Breast epithelium (tissue), 3 donors: ENCODE measurements at regions not wholly inside any gene's neighbourhood (a gene's known extent, or its start where the extent isn't known, plus 50 kb on each side); places are given as distances from the start of the nearest gene placed in this dataset.

ENCODE experiments used
- POLR2A ChIP-seq: fragments of 450-650 bp; IDR thresholded peaks from one replicate; pipeline ENCODE4 v1.6.1; 2016; ENCODE audit warnings: antibody characterized with exemption, mild to moderate bottlenecking, moderate library complexity
- POLR2AphosphoS5 ChIP-seq, 3 donors: sonication (generic); formaldehyde crosslinking; IDR thresholded peaks; one replicate each; pipeline ENCODE4 v1.6.1; 2017; ENCODE audit warnings: antibody characterized with exemption in 3 of 3
- TF ChIP-seq, protein P1 (sequence below), 3 donors: fragments of 450-650 bp; IDR thresholded peaks; one replicate each; pipeline ENCODE4 v1.5.1; 2016 to 2017; ENCODE audit warnings: antibody characterized with exemption in 3 of 3, mild to moderate bottlenecking in 3 of 3, moderate library complexity in 3 of 3

DNA sequence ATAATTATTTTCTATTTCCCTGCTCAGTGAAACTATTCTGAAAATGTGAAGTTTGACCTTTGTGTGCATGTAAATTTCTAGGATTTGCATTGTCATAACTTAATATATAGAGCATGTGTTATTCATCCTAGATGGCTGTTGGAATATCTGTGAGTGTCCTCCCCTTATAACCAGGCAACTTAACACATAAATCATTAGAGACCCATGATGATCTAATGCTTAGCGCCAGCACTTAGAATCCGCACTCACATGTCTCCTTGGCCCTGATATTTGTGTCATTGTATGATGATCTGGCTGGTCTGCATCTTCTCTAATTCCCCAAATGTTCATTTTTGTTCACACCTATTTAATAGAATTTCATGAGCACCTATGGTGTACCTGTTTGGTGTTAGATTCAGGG, 1354.5 kb downstream of the XPNPEP1 start:
- TF ChIP-seq, protein P1, sequence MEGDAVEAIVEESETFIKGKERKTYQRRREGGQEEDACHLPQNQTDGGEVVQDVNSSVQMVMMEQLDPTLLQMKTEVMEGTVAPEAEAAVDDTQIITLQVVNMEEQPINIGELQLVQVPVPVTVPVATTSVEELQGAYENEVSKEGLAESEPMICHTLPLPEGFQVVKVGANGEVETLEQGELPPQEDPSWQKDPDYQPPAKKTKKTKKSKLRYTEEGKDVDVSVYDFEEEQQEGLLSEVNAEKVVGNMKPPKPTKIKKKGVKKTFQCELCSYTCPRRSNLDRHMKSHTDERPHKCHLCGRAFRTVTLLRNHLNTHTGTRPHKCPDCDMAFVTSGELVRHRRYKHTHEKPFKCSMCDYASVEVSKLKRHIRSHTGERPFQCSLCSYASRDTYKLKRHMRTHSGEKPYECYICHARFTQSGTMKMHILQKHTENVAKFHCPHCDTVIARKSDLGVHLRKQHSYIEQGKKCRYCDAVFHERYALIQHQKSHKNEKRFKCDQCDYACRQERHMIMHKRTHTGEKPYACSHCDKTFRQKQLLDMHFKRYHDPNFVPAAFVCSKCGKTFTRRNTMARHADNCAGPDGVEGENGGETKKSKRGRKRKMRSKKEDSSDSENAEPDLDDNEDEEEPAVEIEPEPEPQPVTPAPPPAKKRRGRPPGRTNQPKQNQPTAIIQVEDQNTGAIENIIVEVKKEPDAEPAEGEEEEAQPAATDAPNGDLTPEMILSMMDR (IDR thresholded peaks at IDR 0.05): no peak
- TF ChIP-seq POLR2A (no peak), POLR2AphosphoS5 (IDR thresholded peaks at IDR 0.05) (no peak)
